Loucy (cell line): ENCODE measurements at regions not wholly inside any gene's neighbourhood (a gene's known extent, or its start where the extent isn't known, plus 50 kb on each side); places are given as distances from the start of the nearest gene placed in this dataset.

Experiments used
- H2AFZ ChIP-seq: fragments of 200-600 bp; sonication (generic); 2 replicates; pipeline ENCODE4 v1.6.0; 2016; ENCODE audit warnings: antibody characterized with exemption, mild to moderate bottlenecking, low read length, moderate library complexity
- H3F3A ChIP-seq: fragments of 200-600 bp; 2 replicates; pipeline ENCODE4 v1.6.0; 2016; ENCODE audit warnings: antibody characterized with exemption, low read depth, mild to moderate bottlenecking
- H3K27me3 ChIP-seq: fragments of 200-600 bp; sonication (generic); 2 replicates; pipeline ENCODE4 v1.6.1; 2014; ENCODE audit warnings: low read length, mild to moderate bottlenecking; ENCODE audit not compliant: insufficient read depth, poor library complexity, severe bottlenecking
- H3K36me3 ChIP-seq: fragments of 200-600 bp; sonication (generic); 2 replicates; pipeline ENCODE4 v1.6.1; 2016; ENCODE audit warnings: low read length; ENCODE audit not compliant: insufficient read depth
- H3K4me1 ChIP-seq: fragments of 200-600 bp; sonication (generic); 2 replicates; pipeline ENCODE4 v1.5.1; 2014; ENCODE audit warnings: low read length, mild to moderate bottlenecking; ENCODE audit not compliant: insufficient read depth, poor library complexity, severe bottlenecking
- H3K4me2 ChIP-seq: fragments of 200-600 bp; sonication (generic); 2 replicates; pipeline ENCODE4 v1.6.0; 2014; ENCODE audit warnings: antibody characterized with exemption, low read length, low read depth, mild to moderate bottlenecking; ENCODE audit not compliant: poor library complexity, severe bottlenecking
- H3K4me3 ChIP-seq: fragments of 200-600 bp; sonication (generic); 2 replicates; pipeline ENCODE4 v1.5.1; 2014; ENCODE audit warnings: low read length, mild to moderate bottlenecking, mixed read lengths; ENCODE audit not compliant: poor library complexity, severe bottlenecking
- H3K79me2 ChIP-seq: fragments of 200-600 bp; sonication (generic); 2 replicates; pipeline ENCODE4 v1.6.1; 2014; ENCODE audit warnings: low read length; ENCODE audit not compliant: insufficient read depth
- H3K9ac ChIP-seq: fragments of 200-600 bp; sonication (generic); 2 replicates; pipeline ENCODE4 v1.6.0; 2014; ENCODE audit warnings: mild to moderate bottlenecking, low read depth, low read length, moderate library complexity; ENCODE audit not compliant: poor library complexity, severe bottlenecking
- H3K9me2 ChIP-seq: fragments of 200-600 bp; sonication (generic); replicated peaks from 2 replicates; pipeline ENCODE4 v1.6.1; 2016; ENCODE audit warnings: low read depth, low read length, mixed read lengths
- H3K9me3 ChIP-seq: fragments of 200-600 bp; sonication (generic); 2 replicates; pipeline ENCODE4 v1.6.1; 2014; ENCODE audit warnings: mild to moderate bottlenecking, antibody characterized with exemption, low read length, low read depth; ENCODE audit not compliant: insufficient read depth
- H4K20me1 ChIP-seq: fragments of 200-600 bp; sonication (generic); 2 replicates; pipeline ENCODE4 v1.6.0; 2014; ENCODE audit warnings: antibody characterized with exemption, low read length, mild to moderate bottlenecking; ENCODE audit not compliant: insufficient read depth, poor library complexity, severe bottlenecking
- CTCF ChIP-seq: fragments of 200-600 bp; sonication (generic); conservative IDR thresholded peaks from 2 replicates; pipeline ENCODE4 v1.5.1; 2014; ENCODE audit warnings: mild to moderate bottlenecking, antibody characterized with exemption, low read length
- EZH2phosphoT487 ChIP-seq: fragments of 200-600 bp; IDR thresholded peaks from 2 replicates; pipeline ENCODE4 v1.6.1; 2018; ENCODE audit warnings: antibody characterized with exemption, mild to moderate bottlenecking, moderate library complexity, borderline replicate concordance

- H3K27me3 ChIP-seq = no peaks in the 10 kb centered on the region
- H3K9me3 ChIP-seq = no peaks in the 10 kb centered on the region
- no peaks in the 10 kb centered on the region for H3F3A ChIP-seq
- no peak overlapping the region for H3K4me2 ChIP-seq
- H3K36me3 ChIP-seq = no peaks in the 10 kb centered on the region
- no peak for TF ChIP-seq CTCF
- no peak for TF ChIP-seq EZH2phosphoT487
- no peaks in the 10 kb centered on the region for H3K9me2 ChIP-seq
- H3K4me1 ChIP-seq = no peaks in the 10 kb centered on the region
- H2AFZ ChIP-seq = no peak overlapping the region
- no peaks in the 10 kb centered on the region for H4K20me1 ChIP-seq
- no peaks in the 10 kb centered on the region for H3K79me2 ChIP-seq
- no peak overlapping the region for H3K4me3 ChIP-seq
- H3K9ac ChIP-seq = no peak overlapping the region
These were observed 175.6 kb upstream of the RAB6C start for GRCh38 chr2:129803871-129804270.

DNA sequence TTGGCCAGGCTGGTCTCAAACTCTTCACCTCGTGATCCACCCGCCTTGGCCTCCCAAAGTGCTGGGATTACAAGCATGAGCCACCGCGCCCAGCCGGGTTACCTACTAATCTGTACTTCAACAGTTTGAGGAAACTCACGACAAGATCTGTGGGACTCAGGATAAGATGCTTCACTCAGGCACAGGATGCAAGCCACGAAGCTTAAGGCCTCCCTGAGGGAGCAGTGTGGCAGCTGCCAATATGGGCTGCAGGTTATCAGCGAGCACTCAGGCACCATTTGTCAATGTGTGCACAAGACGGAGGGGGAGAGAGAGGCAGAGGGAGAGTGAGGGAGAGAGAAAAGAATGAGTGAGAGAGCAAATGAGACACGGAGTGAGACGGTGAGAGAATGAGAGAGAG is 173.6 kb upstream of the RAB6C start:
- no peaks in the 10 kb centered on the region for H3K36me3 ChIP-seq
- H2AFZ ChIP-seq = no peak overlapping the region
- no peak overlapping the region for H3K9ac ChIP-seq
- H3K9me2 ChIP-seq = no peaks in the 10 kb centered on the region
- no peak for TF ChIP-seq EZH2phosphoT487
- TF ChIP-seq CTCF = no peak
- H3K79me2 ChIP-seq = no peaks in the 10 kb centered on the region
- H3K27me3 ChIP-seq = no peaks in the 10 kb centered on the region
- H3K4me3 ChIP-seq = no peak overlapping the region
- H4K20me1 ChIP-seq = no peaks in the 10 kb centered on the region
- no peak overlapping the region for H3K4me2 ChIP-seq
- H3F3A ChIP-seq = no peaks in the 10 kb centered on the region
- no peaks in the 10 kb centered on the region for H3K9me3 ChIP-seq
- no peaks in the 10 kb centered on the region for H3K4me1 ChIP-seq

GRCh38 chr2:129806317-129806716 is 173.1 kb upstream of the RAB6C start:
- no peak overlapping the region for H3K4me2 ChIP-seq
- no peaks in the 10 kb centered on the region for H3F3A ChIP-seq
- H3K27me3 ChIP-seq = no peaks in the 10 kb centered on the region
- H3K9me2 ChIP-seq = no peaks in the 10 kb centered on the region
- H3K4me3 ChIP-seq = no peak overlapping the region
- H3K9ac ChIP-seq = no peak overlapping the region
- no peak overlapping the region for H2AFZ ChIP-seq
- TF ChIP-seq EZH2phosphoT487 = no peak
- TF ChIP-seq CTCF = no peak
- H3K36me3 ChIP-seq = no peaks in the 10 kb centered on the region
- no peaks in the 10 kb centered on the region for H3K4me1 ChIP-seq
- no peaks in the 10 kb centered on the region for H3K9me3 ChIP-seq
- no peaks in the 10 kb centered on the region for H4K20me1 ChIP-seq
- no peaks in the 10 kb centered on the region for H3K79me2 ChIP-seq
